Panc1 (cell line): ENCODE measurements at regions not wholly inside any gene's neighbourhood (a gene's known extent, or its start where the extent isn't known, plus 50 kb on each side); places are given as distances from the start of the nearest gene placed in this dataset.

Experiments used
- ATAC-seq: fragments of 200-7000 bp; cut with Tn5 transposase; 2 replicates; pipeline ENCODE4 v1.9.1; 2020; ENCODE audit warnings: mild to moderate bottlenecking, moderate library complexity
- BruUV-seq: library from RNA; stranded (reverse); fragments of 400-500 nt; replicated peaks from 2 replicates; lab custom pipeline; 2021; lab: Mats Ljungman, UMichigan
- CTCF ChIA-PET: fragments of 300-600 bp; sonication (Branson Sonifier 250); formaldehyde crosslinking; loops from one replicate; lab custom pipeline; 2022; ENCODE audit warnings: antibody characterized with exemption; lab: Charles Lee
- POLR2A ChIA-PET: fragments of 300-600 bp; sonication (Branson Sonifier 250); formaldehyde crosslinking; loops from one replicate; lab custom pipeline; 2022; ENCODE audit warnings: antibody characterized with exemption; lab: Charles Lee
- DNase-seq: peaks from one replicate; pipeline ENCODE4 v3.0.0-alpha.2; 2010; ENCODE audit warnings: low read depth, low spot score
- H3K27ac ChIP-seq: 2 replicates; pipeline ENCODE4 v1.5.1; 2011; ENCODE audit warnings: mild to moderate bottlenecking, low read length, inconsistent platforms
- H3K27me3 ChIP-seq: fragments of 200-500 bp; sonication (Bioruptor generic); 2 replicates; pipeline ENCODE4 v1.6.0; 2014; ENCODE audit warnings: low read length, inconsistent platforms; ENCODE audit not compliant: control insufficient read depth, insufficient read depth
- H3K36me3 ChIP-seq: fragments of 200-500 bp; sonication (Bioruptor generic); 2 replicates; pipeline ENCODE4 v1.5.1; 2014; ENCODE audit warnings: inconsistent platforms, mild to moderate bottlenecking, low read length, moderate library complexity; ENCODE audit not compliant: control insufficient read depth, insufficient read depth
- H3K4me1 ChIP-seq: 2 replicates; pipeline ENCODE4 v1.5.1; 2011; ENCODE audit warnings: inconsistent platforms, mild to moderate bottlenecking, low read length, moderate library complexity; ENCODE audit not compliant: control insufficient read depth, insufficient read depth
- H3K4me3 ChIP-seq, 2 experiments: 2 replicates each; pipeline ENCODE4 v1.5.1; 2011 to 2012; ENCODE audit warnings: low read depth in 2 of 2, low read length in 2 of 2, mild to moderate bottlenecking in 2 of 2, inconsistent platforms in 1 of 2, moderate library complexity in 1 of 2
- H3K9me3 ChIP-seq: fragments of 200-500 bp; sonication (Bioruptor generic); 2 replicates; pipeline ENCODE4 v1.5.1; 2014; ENCODE audit warnings: low read depth, mild to moderate bottlenecking, inconsistent platforms, low read length, moderate library complexity; ENCODE audit not compliant: control insufficient read depth, insufficient read depth
- CTCF ChIP-seq: fragments of 450-650 bp; IDR thresholded peaks from 2 replicates; pipeline ENCODE4 v1.5.1; 2017; ENCODE audit warnings: mild to moderate bottlenecking
- POLR2AphosphoS5 ChIP-seq: IDR thresholded peaks from 2 replicates; pipeline ENCODE4 v1.6.1; 2012; ENCODE audit warnings: mild to moderate bottlenecking, low read depth, low read length, moderate library complexity
- SIN3A ChIP-seq: IDR thresholded peaks from 2 replicates; pipeline ENCODE4 v1.6.1; 2012; ENCODE audit warnings: low read depth, mild to moderate bottlenecking, low read length, moderate library complexity, borderline replicate concordance; ENCODE audit not compliant: insufficient read depth
- TCF7L2 ChIP-seq: IDR thresholded peaks from 2 replicates; pipeline ENCODE4 v1.6.1; 2011; ENCODE audit warnings: mild to moderate bottlenecking, low read depth, low read length, inconsistent platforms
- in situ Hi-C: cut with HindIII; loops from 2 replicates; pipeline ENCODE4 v1.10.0; 2016; ENCODE audit warnings: low sequenced_read_pairs, low pct_unique_long_range_greater_than_20kb
- intact Hi-C: fragments of 100-400 bp; cut with micrococcal nuclease; formaldehyde crosslinking; loops from one replicate; pipeline ENCODE4 v1.10.0; 2022; ENCODE audit not compliant: unreplicated experiment
- TF ChIP-seq, protein P1 (sequence below), 2 experiments: IDR thresholded peaks; 2 replicates each; pipeline ENCODE4 v1.6.1; 2011 to 2012; ENCODE audit warnings: low read depth in 2 of 2, control low read depth in 1 of 2, low read length in 1 of 2, mild to moderate bottlenecking in 1 of 2, moderate library complexity in 1 of 2; ENCODE audit not compliant: insufficient read depth in 1 of 2

DNA sequence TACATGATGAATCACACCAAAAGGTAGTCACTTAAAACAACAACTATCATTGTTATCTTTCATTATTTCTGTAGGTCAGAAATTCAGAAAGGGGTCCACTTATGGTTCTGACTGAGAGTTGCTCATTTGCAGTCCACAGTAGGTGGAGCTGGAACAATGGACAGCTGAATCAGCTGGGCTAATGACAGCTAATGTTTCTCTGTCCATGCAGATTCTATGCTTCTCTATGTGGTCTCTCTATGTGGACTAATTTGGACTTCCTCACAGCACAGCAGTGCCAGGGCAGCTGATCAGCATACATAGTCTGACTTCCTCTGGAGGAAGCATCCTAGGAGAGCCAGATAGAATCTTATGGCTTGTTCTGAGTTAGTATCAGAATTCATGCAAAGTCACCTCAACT is 131.7 kb upstream of the INTU start:
- ATAC-seq (no peak), DNase-seq (no peak)
- ChIA-PET POLR2A (no interaction called here), CTCF (no interaction called here)
- Histone ChIP-seq H3K36me3 (no peaks in the 10 kb centered on the region), H3K4me3 (no peak overlapping the region), H3K27ac (no peak overlapping the region), H3K27me3 (no peaks in the 10 kb centered on the region), H3K9me3 (no peaks in the 10 kb centered on the region), H3K4me1 (no peaks in the 10 kb centered on the region)
- in situ Hi-C loops, result no loop called here
- TF ChIP-seq SIN3A (no peak), CTCF (no peak), TCF7L2 (no peak), POLR2AphosphoS5 (no peak)
- TF ChIP-seq, protein P1, sequence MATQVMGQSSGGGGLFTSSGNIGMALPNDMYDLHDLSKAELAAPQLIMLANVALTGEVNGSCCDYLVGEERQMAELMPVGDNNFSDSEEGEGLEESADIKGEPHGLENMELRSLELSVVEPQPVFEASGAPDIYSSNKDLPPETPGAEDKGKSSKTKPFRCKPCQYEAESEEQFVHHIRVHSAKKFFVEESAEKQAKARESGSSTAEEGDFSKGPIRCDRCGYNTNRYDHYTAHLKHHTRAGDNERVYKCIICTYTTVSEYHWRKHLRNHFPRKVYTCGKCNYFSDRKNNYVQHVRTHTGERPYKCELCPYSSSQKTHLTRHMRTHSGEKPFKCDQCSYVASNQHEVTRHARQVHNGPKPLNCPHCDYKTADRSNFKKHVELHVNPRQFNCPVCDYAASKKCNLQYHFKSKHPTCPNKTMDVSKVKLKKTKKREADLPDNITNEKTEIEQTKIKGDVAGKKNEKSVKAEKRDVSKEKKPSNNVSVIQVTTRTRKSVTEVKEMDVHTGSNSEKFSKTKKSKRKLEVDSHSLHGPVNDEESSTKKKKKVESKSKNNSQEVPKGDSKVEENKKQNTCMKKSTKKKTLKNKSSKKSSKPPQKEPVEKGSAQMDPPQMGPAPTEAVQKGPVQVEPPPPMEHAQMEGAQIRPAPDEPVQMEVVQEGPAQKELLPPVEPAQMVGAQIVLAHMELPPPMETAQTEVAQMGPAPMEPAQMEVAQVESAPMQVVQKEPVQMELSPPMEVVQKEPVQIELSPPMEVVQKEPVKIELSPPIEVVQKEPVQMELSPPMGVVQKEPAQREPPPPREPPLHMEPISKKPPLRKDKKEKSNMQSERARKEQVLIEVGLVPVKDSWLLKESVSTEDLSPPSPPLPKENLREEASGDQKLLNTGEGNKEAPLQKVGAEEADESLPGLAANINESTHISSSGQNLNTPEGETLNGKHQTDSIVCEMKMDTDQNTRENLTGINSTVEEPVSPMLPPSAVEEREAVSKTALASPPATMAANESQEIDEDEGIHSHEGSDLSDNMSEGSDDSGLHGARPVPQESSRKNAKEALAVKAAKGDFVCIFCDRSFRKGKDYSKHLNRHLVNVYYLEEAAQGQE (IDR thresholded peaks at IDR 0.05; ENCODE audit: insufficient read depth in 1 of 2, low read depth in 2 of 2, low read length in 1 of 2), result no peak
- intact Hi-C loops, result no loop called here
- no TSS peak for BruUV-seq

DNA sequence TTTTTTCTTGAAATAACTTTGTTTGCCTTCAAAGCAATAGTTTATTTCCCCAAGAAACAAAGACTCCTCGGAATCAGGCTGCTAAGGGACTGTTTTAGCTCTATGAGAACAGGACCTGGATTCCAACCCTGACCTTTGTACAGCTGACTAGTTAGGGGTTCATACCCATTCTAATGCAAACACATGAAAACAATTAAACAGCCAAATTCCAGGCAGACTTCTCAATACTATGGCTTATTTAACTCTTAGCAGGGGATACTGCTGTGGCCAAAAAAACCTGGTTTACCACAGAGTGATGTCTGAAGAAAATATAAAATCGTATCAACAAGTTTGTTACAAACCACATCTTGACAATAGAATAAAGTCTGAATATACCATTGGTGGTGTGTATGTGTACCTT is 129.6 kb upstream of the INTU start:
- ATAC-seq, result no peak
- Histone ChIP-seq H3K36me3 (no peaks in the 10 kb centered on the region), H3K27me3 (no peaks in the 10 kb centered on the region), H3K9me3 (no peaks in the 10 kb centered on the region), H3K4me3 (no peak overlapping the region), H3K4me1 (no peaks in the 10 kb centered on the region), H3K27ac (no peak overlapping the region)
- ChIA-PET POLR2A (no interaction called here), CTCF (no interaction called here)
- TF ChIP-seq POLR2AphosphoS5, result no peak
- no TSS peak for BruUV-seq
- in situ Hi-C loops, result no loop called here
- intact Hi-C loops, result no loop called here
- DNase-seq, result no peak

DNA sequence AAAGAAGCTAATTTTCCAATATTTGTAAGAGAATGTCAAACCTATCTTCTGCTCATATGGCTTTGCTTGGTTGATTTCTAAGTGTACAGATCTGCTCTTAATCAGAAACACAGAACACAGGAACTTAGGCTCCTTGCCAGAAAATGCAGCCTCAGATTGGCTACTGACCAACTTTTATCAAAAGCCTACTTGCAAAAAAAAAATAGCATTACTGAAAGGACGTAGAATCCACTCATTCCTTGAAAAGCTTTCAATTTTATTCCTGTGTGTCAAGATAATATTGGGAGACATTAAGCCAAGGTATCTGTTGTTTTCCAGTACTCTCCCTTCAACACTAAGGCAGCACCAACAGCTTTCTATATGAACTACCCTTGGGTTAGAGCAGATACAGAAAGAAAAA is 127.6 kb upstream of the INTU start:
- ChIA-PET POLR2A (no interaction called here), CTCF (no interaction called here)
- ATAC-seq, result no peak
- no TSS peak for BruUV-seq
- no peak for DNase-seq
- Histone ChIP-seq H3K27ac (no peak overlapping the region), H3K4me1 (no peaks in the 10 kb centered on the region), H3K36me3 (no peaks in the 10 kb centered on the region), H3K9me3 (no peaks in the 10 kb centered on the region), H3K27me3 (no peaks in the 10 kb centered on the region), H3K4me3 (no peak overlapping the region)
- intact Hi-C loops, result no loop called here
- TF ChIP-seq, protein P1 (IDR thresholded peaks at IDR 0.05; ENCODE audit: insufficient read depth in 1 of 2, low read depth in 2 of 2, low read length in 1 of 2), result no peak
- TF ChIP-seq POLR2AphosphoS5 (no peak), CTCF (no peak), SIN3A (no peak), TCF7L2 (no peak)
- in situ Hi-C loops, result no loop called here
